ENCODE measurements at regions not wholly inside any gene's neighbourhood (a gene's known extent, or its start where the extent isn't known, plus 50 kb on each side); places are given as distances from the start of the nearest gene placed in this dataset.

- TF ChIP-seq CTCF (IDR thresholded peaks at IDR 0.05) (no peak), POLR2AphosphoS5 (IDR thresholded peaks at IDR 0.05) (no peak)
Measured at GRCh38 chr22:22429369-22430108, 79.0 kb downstream of the ZNF280B start.

Data from transverse colon (tissue), 4 donors.